ENCODE measurements at regions not wholly inside any gene's neighbourhood (a gene's known extent, or its start where the extent isn't known, plus 50 kb on each side); places are given as distances from the start of the nearest gene placed in this dataset.
"Not testable (repeated sequence)": the region's sequence is repeated elsewhere in the genome, so short reads cannot be mapped to it uniquely, and the experiment has no call there.

- TF ChIP-seq CTCF (IDR thresholded peaks at IDR 0.05; ENCODE audit: low read length, missing control alignments): no peak
- H3K4me3 ChIP-seq (replicated peaks; ENCODE audit: low read depth, low read length): no peak overlapping the region
- DNase-seq (ENCODE audit: low read depth): no peak
Observed at GRCh38 chr6:164661716-164662115, 647.7 kb downstream of the C6orf118 start.

- no peak for TF ChIP-seq CTCF (IDR thresholded peaks at IDR 0.05; ENCODE audit: low read length, missing control alignments)
Observed at GRCh38 chr6:164660781-164661180, 648.6 kb downstream of the C6orf118 start.

GRCh38 chr6:164640956-164641355 is 668.4 kb downstream of the C6orf118 start:
- DNase-seq (ENCODE audit: low read depth): no peak
- TF ChIP-seq CTCF (IDR thresholded peaks at IDR 0.05; ENCODE audit: low read length, missing control alignments): no peak
- no peak overlapping the region for H3K4me3 ChIP-seq (replicated peaks; ENCODE audit: low read depth, low read length)

More at GRCh38 chr6:164660781-164661180, 648.6 kb downstream of the C6orf118 start:
- H3K4me3 ChIP-seq (replicated peaks; ENCODE audit: low read depth, low read length): no peak overlapping the region
- no peak for DNase-seq (ENCODE audit: low read depth)

GRCh38 chr6:164628302-164628931 is 681.0 kb downstream of the C6orf118 start:
- no peak overlapping the region for H3K4me3 ChIP-seq (replicated peaks; ENCODE audit: low read depth, low read length)
- TF ChIP-seq CTCF (IDR thresholded peaks at IDR 0.05; ENCODE audit: low read length, missing control alignments): no peak
- DNase-seq (ENCODE audit: low read depth): no peak

GRCh38 chr6:164616917-164617524 is 692.4 kb downstream of the C6orf118 start:
- H3K4me3 ChIP-seq (replicated peaks; ENCODE audit: low read depth, low read length): no peak overlapping the region
- DNase-seq (ENCODE audit: low read depth): no peak
- no peak for TF ChIP-seq CTCF (IDR thresholded peaks at IDR 0.05; ENCODE audit: low read length, missing control alignments)

- TF ChIP-seq CTCF (IDR thresholded peaks at IDR 0.05; ENCODE audit: low read length, missing control alignments): no peak
- no peak for DNase-seq (ENCODE audit: low read depth)
- no peak overlapping the region for H3K4me3 ChIP-seq (replicated peaks; ENCODE audit: low read depth, low read length)
Observed at GRCh38 chr6:164612751-164613150, 696.7 kb downstream of the C6orf118 start.

GRCh38 chr6:164610859-164611258 is 698.5 kb downstream of the C6orf118 start:
- H3K4me3 ChIP-seq (replicated peaks; ENCODE audit: low read depth, low read length); DNase-seq (ENCODE audit: low read depth): not testable (repeated sequence)

GRCh38 chr6:164602415-164602814 is 707.0 kb downstream of the C6orf118 start:
- not testable (repeated sequence) for H3K4me3 ChIP-seq (replicated peaks; ENCODE audit: low read depth, low read length); DNase-seq (ENCODE audit: low read depth)
